HepG2 (cell line): ENCODE measurements at regions not wholly inside any gene's neighbourhood (a gene's known extent, or its start where the extent isn't known, plus 50 kb on each side); places are given as distances from the start of the nearest gene placed in this dataset.

Source experiments
- ATAC-seq: fragments of 200-7000 bp; cut with Tn5 transposase; 3 replicates; pipeline ENCODE4 v1.9.1; 2020; ENCODE audit warnings: mild to moderate bottlenecking, moderate library complexity
- BruUV-seq: library from RNA; stranded (reverse); fragments of 400-500 nt; replicated peaks from 2 replicates; lab custom pipeline; 2021; lab: Mats Ljungman, UMichigan
- CTCF ChIA-PET: fragments of 300-600 bp; formaldehyde crosslinking; extraction: SDS; loops from one replicate; lab custom pipeline; 2021; ENCODE audit warnings: low total read pairs, inconsistent platforms, low intra/inter-chr PET ratio; lab: Yijun Ruan, JAX
- POLR2A ChIA-PET: fragments of 350-600 bp; sonication (Branson Sonifier 250); formaldehyde crosslinking; loops from one replicate; lab custom pipeline; 2020; ENCODE audit warnings: antibody characterized with exemption, inconsistent platforms; lab: Yijun Ruan, JAX
- DNase-seq: peaks from one replicate; pipeline ENCODE4 v3.0.0-alpha.2; 2015; ENCODE audit warnings: low spot score
- FAIRE-seq: peaks from 3 replicates; lab custom pipeline; 2011; peaks lifted over from hg19 to GRCh38; lab: Jason Lieb, UNC
- H2AFZ ChIP-seq: one replicate; pipeline ENCODE4 v1.6.1; 2011; ENCODE audit warnings: low read length, inconsistent platforms
- H3K27ac ChIP-seq: fragments of 300-600 bp; 3 replicates; pipeline ENCODE4 v1.8.0; 2011; ENCODE audit warnings: mixed run types, mild to moderate bottlenecking, mixed read lengths, low read length, inconsistent platforms; ENCODE audit not compliant: insufficient read depth; ENCODE audit errors: extremely low read length
- H3K27me3 ChIP-seq, 2 experiments: fragments of 200-600 bp in 1 of 2; 2 replicates in 1 of 2; 3 replicates in 1 of 2; pipeline versions ENCODE4 v1.6.0 to v1.8.0; 2011; ENCODE audit warnings: low read length in 2 of 2, mild to moderate bottlenecking in 2 of 2, moderate library complexity in 2 of 2, inconsistent platforms in 1 of 2; ENCODE audit not compliant: insufficient read depth in 2 of 2, control insufficient read depth in 1 of 2
- H3K36me3 ChIP-seq, 2 experiments: fragments of 200-600 bp in 1 of 2; replicated peaks in 1 of 2; 2 replicates in 1 of 2; 3 replicates in 1 of 2; pipeline versions ENCODE4 v1.5.1 to v1.8.0; 2011; ENCODE audit warnings: low read length in 2 of 2, inconsistent platforms in 1 of 2; ENCODE audit not compliant: insufficient read depth in 2 of 2, control insufficient read depth in 1 of 2
- H3K4me1 ChIP-seq: 2 replicates; pipeline ENCODE4 v1.5.1; 2012; ENCODE audit warnings: low read length, inconsistent platforms; ENCODE audit not compliant: insufficient read depth
- H3K4me2 ChIP-seq: 2 replicates; pipeline ENCODE4 v1.6.0; 2011; ENCODE audit warnings: low read depth, low read length, inconsistent platforms
- H3K4me3 ChIP-seq, 3 experiments: fragments of 200-600 bp in 1 of 3; sonication (generic), shearing (Covaris generic) in 1 of 3; replicated peaks in 1 of 3; 2 replicates each; pipeline ENCODE4 v1.5.1; 2011 to 2016; ENCODE audit warnings: low read length in 3 of 3, inconsistent platforms in 2 of 3, low read depth in 2 of 3, mild to moderate bottlenecking in 2 of 3, control low read depth in 1 of 3, mixed read lengths in 1 of 3; ENCODE audit not compliant: insufficient read depth in 1 of 3
- H3K79me2 ChIP-seq: one replicate; pipeline ENCODE4 v1.6.1; 2011; ENCODE audit warnings: low read length, inconsistent platforms; ENCODE audit not compliant: insufficient read depth
- H3K9ac ChIP-seq: 2 replicates; pipeline ENCODE4 v1.6.0; 2011; ENCODE audit warnings: mild to moderate bottlenecking, low read depth, low read length, inconsistent platforms; ENCODE audit not compliant: insufficient read depth
- H3K9me3 ChIP-seq: 2 replicates; pipeline ENCODE4 v1.5.1; 2012; ENCODE audit warnings: mild to moderate bottlenecking, low read length
- H4K20me1 ChIP-seq: 2 replicates; pipeline ENCODE4 v1.6.0; 2011; ENCODE audit warnings: inconsistent platforms, mild to moderate bottlenecking, low read length, moderate library complexity; ENCODE audit not compliant: insufficient read depth
- CEBPB ChIP-seq: IDR thresholded peaks from 2 replicates; pipeline ENCODE4 v1.6.1; 2011; ENCODE audit warnings: low read depth, low read length, improper control_type of control experiment, borderline replicate concordance
- MXI1 ChIP-seq: IDR thresholded peaks from 3 replicates; pipeline ENCODE4 v1.6.1; 2012; ENCODE audit warnings: low read depth, low read length, inconsistent platforms, borderline replicate concordance
- MZF1 ChIP-seq: sonication (generic); formaldehyde crosslinking; IDR thresholded peaks from 2 replicates; pipeline ENCODE4 v1.8.1; 2023; ENCODE audit warnings: mild to moderate bottlenecking, missing genetic modification reagents, borderline replicate concordance
- NAIF1 ChIP-seq: sonication (generic); formaldehyde crosslinking; IDR thresholded peaks from 2 replicates; pipeline ENCODE4 v1.5.0; 2020; ENCODE audit warnings: mild to moderate bottlenecking, missing genetic modification reagents, borderline replicate concordance
- ONECUT2 ChIP-seq: sonication (generic); formaldehyde crosslinking; IDR thresholded peaks from 2 replicates; pipeline ENCODE4 v1.4.0; 2020; ENCODE audit warnings: missing genetic modification reagents
- REL ChIP-seq: sonication (generic); formaldehyde crosslinking; conservative IDR thresholded peaks from 2 replicates; pipeline ENCODE4 v1.8.0; 2022; ENCODE audit warnings: mild to moderate bottlenecking, missing genetic modification reagents, moderate library complexity
- REXO4 ChIP-seq: sonication (generic); formaldehyde crosslinking; IDR thresholded peaks from 2 replicates; pipeline ENCODE4 v1.8.0; 2022; ENCODE audit warnings: missing genetic modification reagents, mild to moderate bottlenecking, borderline replicate concordance
- SKI ChIP-seq: fragments of 450-650 bp; IDR thresholded peaks from one replicate; pipeline ENCODE4 v1.6.1; 2018; ENCODE audit warnings: mild to moderate bottlenecking; ENCODE audit not compliant: partially characterized antibody
- SP1 ChIP-seq, 2 experiments: fragments of 450-650 bp in 1 of 2; sonication (generic) in 1 of 2; formaldehyde crosslinking in 1 of 2; IDR thresholded peaks; 2 replicates each; pipeline versions ENCODE4 v1.4.0 to v1.6.1; 2016 to 2020; ENCODE audit warnings: missing genetic modification reagents in 1 of 2
- TEF ChIP-seq: sonication (generic); formaldehyde crosslinking; IDR thresholded peaks from 2 replicates; pipeline ENCODE4 v1.5.0; 2020; ENCODE audit warnings: missing genetic modification reagents
- TRAFD1 ChIP-seq: sonication (generic); formaldehyde crosslinking; IDR thresholded peaks from 2 replicates; pipeline ENCODE4 v1.5.1; 2020; ENCODE audit warnings: missing genetic modification reagents, mild to moderate bottlenecking, borderline replicate concordance
- XBP1 ChIP-seq: sonication (generic); formaldehyde crosslinking; IDR thresholded peaks from 2 replicates; pipeline ENCODE4 v1.5.0; 2020; ENCODE audit warnings: missing genetic modification reagents
- ZEB1 ChIP-seq: IDR thresholded peaks from 2 replicates; pipeline ENCODE4 v1.6.1; 2012; ENCODE audit warnings: mild to moderate bottlenecking, low read depth, inconsistent platforms; ENCODE audit not compliant: insufficient replicate concordance
- ZNF383 ChIP-seq: sonication (generic); formaldehyde crosslinking; IDR thresholded peaks from 2 replicates; pipeline ENCODE4 v1.4.0; 2020; ENCODE audit warnings: missing genetic modification reagents, mild to moderate bottlenecking, borderline replicate concordance
- ZNF691 ChIP-seq: sonication (generic); formaldehyde crosslinking; IDR thresholded peaks from 2 replicates; pipeline ENCODE4 v1.4.0; 2020; ENCODE audit warnings: missing genetic modification reagents, low read depth, mild to moderate bottlenecking, borderline replicate concordance
- WGBS: methylation state at CpG from one replicate; pipeline ENCODE4 v1.1.6; 2017; ENCODE audit warnings: low lambda C conversion rate; 5-methylcytosine and 5-hydroxymethylcytosine counted together
- in situ Hi-C: cut with HindIII; loops from 2 replicates; pipeline ENCODE4 v1.10.0; 2017; ENCODE audit warnings: low pct_unique_long_range_greater_than_20kb; ENCODE audit not compliant: extremely low pct_ligation_motif_present
- intact Hi-C: fragments of 100-400 bp; cut with micrococcal nuclease; formaldehyde crosslinking; loops from one replicate; pipeline ENCODE4 v1.10.0; 2022; ENCODE audit not compliant: unreplicated experiment

GRCh38 chr19:23060016-23060415, 56.8 kb upstream of the ZNF730 start (continued):
- TF ChIP-seq SKI (no peak), REXO4 (CRISPR knock-in tag) (no peak), SP1 (IDR thresholded peaks at IDR 0.05) (no peak), SP1 (CRISPR knock-in tag; IDR thresholded peaks at IDR 0.05) (no peak)

GRCh38 chr19:23056516-23056915, 53.5 kb upstream of the ZNF728 start:
- no TSS peak for BruUV-seq
- ChIA-PET POLR2A (no interaction called here), CTCF (no interaction called here)
- ATAC-seq (no peak), DNase-seq (no peak), FAIRE-seq (no peak)
- peak; percentile 65 for TF ChIP-seq CEBPB
- no peak for TF ChIP-seq ZNF691 (CRISPR knock-in tag)
- H3K4me3 ChIP-seq, result no peak overlapping the region
- H3K27ac ChIP-seq, result no peak overlapping the region
- intact Hi-C loops, result no loop called here
- no peak overlapping the region for H3K9ac ChIP-seq
- no peak overlapping the region for H3K4me2 ChIP-seq
- no peaks in the 10 kb centered on the region for H3K79me2 ChIP-seq
- H2AFZ ChIP-seq, result no peak overlapping the region
- H3K9me3 ChIP-seq, result peaks cover 99% of the 10 kb centered on the region
- WGBS, result 6% methylated on average over 2 of the region's 2 CpGs
- H3K27me3 ChIP-seq, result no peaks in the 10 kb centered on the region
- no peaks in the 10 kb centered on the region for H4K20me1 ChIP-seq
- H3K36me3 ChIP-seq, result no peaks in the 10 kb centered on the region
- in situ Hi-C loops, result no loop called here
- no peaks in the 10 kb centered on the region for H3K4me1 ChIP-seq

GRCh38 chr19:23055946-23056345, 53.0 kb upstream of the ZNF728 start:
- no peak for FAIRE-seq
- in situ Hi-C loops, result no loop called here
- intact Hi-C loops, result no loop called here
- TF ChIP-seq NAIF1 (no peak), ZEB1 (no peak), ZNF383 (CRISPR knock-in tag) (no peak), XBP1 (CRISPR knock-in tag) (no peak), TRAFD1 (CRISPR knock-in tag) (no peak), ONECUT2 (no peak), TEF (no peak), MXI1 (no peak), REL (CRISPR knock-in tag) (no peak), MZF1 (CRISPR knock-in tag) (no peak)

More at GRCh38 chr19:23055946-23056345, 53.0 kb upstream of the ZNF728 start:
- Histone ChIP-seq H3K79me2 (no peaks in the 10 kb centered on the region), H3K4me3 (no peak overlapping the region), H3K4me2 (no peak overlapping the region), H3K4me1 (no peaks in the 10 kb centered on the region), H4K20me1 (no peaks in the 10 kb centered on the region), H3K36me3 (no peaks in the 10 kb centered on the region), H3K27ac (no peak overlapping the region), H2AFZ (no peak overlapping the region), H3K9me3 (peaks cover 99% of the 10 kb centered on the region), H3K27me3 (no peaks in the 10 kb centered on the region), H3K9ac (no peak overlapping the region)
- DNase-seq, result no peak
- ChIA-PET CTCF (no interaction called here), POLR2A (no interaction called here)
- BruUV-seq, result no TSS peak
- no peak for ATAC-seq
- 4% methylated on average over 3 of the region's 3 CpGs for WGBS
